ENCODE measurements at regions not wholly inside any gene's neighbourhood (a gene's known extent, or its start where the extent isn't known, plus 50 kb on each side); places are given as distances from the start of the nearest gene placed in this dataset.

DNA sequence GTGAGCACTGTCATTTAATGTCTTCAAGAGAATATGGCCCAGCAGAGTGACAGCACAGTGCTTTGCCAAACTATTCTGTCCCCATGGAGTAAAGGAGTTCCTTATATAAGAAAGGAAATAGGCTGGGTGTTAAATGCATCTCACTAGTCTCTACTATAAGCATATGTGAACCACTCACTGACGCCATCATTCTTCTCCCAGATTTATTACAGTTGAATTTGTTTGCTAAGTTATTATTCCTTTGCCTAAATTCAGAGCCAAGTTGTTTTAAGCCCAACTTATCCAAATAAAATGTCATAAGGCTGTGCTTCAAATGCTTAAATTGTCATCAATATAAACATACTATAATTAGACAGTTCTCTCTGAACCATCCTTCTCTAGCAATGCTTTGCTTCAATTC lies 151.6 kb downstream of the KCNA5 start:
- TF ChIP-seq, protein P1, sequence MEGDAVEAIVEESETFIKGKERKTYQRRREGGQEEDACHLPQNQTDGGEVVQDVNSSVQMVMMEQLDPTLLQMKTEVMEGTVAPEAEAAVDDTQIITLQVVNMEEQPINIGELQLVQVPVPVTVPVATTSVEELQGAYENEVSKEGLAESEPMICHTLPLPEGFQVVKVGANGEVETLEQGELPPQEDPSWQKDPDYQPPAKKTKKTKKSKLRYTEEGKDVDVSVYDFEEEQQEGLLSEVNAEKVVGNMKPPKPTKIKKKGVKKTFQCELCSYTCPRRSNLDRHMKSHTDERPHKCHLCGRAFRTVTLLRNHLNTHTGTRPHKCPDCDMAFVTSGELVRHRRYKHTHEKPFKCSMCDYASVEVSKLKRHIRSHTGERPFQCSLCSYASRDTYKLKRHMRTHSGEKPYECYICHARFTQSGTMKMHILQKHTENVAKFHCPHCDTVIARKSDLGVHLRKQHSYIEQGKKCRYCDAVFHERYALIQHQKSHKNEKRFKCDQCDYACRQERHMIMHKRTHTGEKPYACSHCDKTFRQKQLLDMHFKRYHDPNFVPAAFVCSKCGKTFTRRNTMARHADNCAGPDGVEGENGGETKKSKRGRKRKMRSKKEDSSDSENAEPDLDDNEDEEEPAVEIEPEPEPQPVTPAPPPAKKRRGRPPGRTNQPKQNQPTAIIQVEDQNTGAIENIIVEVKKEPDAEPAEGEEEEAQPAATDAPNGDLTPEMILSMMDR (IDR thresholded peaks at IDR 0.05): no peak
- TF ChIP-seq POLR2A (IDR thresholded peaks at IDR 0.05): no peak

All from testis (tissue), 2 donors.